Rectal smooth muscle tissue (tissue), 1 donor: ENCODE measurements at regions not wholly inside any gene's neighbourhood (a gene's known extent, or its start where the extent isn't known, plus 50 kb on each side); places are given as distances from the start of the nearest gene placed in this dataset.

Experiments
- H3K27ac ChIP-seq: one replicate; pipeline ENCODE4 v1.7.0; 2013; ENCODE audit warnings: low read depth, low read length, inconsistent platforms
- H3K27me3 ChIP-seq: one replicate; pipeline ENCODE4 v1.7.0; 2013; ENCODE audit warnings: low read length; ENCODE audit not compliant: control insufficient read depth, insufficient read depth
- H3K36me3 ChIP-seq: one replicate; pipeline ENCODE4 v1.7.0; 2013; ENCODE audit warnings: low read length; ENCODE audit not compliant: control insufficient read depth, insufficient read depth
- H3K4me1 ChIP-seq: one replicate; pipeline ENCODE4 v1.7.0; 2013; ENCODE audit warnings: low read length; ENCODE audit not compliant: control insufficient read depth, insufficient read depth
- H3K4me3 ChIP-seq: one replicate; pipeline ENCODE4 v1.7.0; 2013; ENCODE audit warnings: low read length
- H3K9ac ChIP-seq: one replicate; pipeline ENCODE4 v1.7.0; 2013; ENCODE audit warnings: low read length

DNA sequence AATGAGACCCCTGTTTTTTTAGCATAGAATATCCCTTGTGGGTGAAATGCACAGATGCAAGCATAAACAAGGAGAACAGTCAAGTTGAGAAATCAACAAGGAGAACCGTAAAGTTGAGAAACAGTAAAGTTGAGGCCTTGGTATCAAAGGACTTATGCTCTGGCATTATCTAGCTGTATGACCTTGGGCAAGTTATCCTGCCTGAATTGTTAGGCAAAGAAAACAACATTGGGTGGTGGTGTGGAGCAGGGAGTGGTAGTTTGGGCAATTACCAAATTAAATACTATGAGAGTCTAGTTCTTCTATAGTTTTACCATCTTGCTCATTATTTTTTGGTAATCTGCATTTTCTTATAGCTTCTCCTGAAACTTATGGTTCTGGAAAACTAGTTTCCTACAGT is 573.4 kb upstream of the ARPP21 start:
- H3K4me3 ChIP-seq = no peak overlapping the region
- no peak overlapping the region for H3K9ac ChIP-seq
- no peaks in the 10 kb centered on the region for H3K4me1 ChIP-seq
- H3K36me3 ChIP-seq = no peaks in the 10 kb centered on the region
- H3K27ac ChIP-seq = no peak overlapping the region
- H3K27me3 ChIP-seq = no peaks in the 10 kb centered on the region

- Histone ChIP-seq H3K4me1 (no peaks in the 10 kb centered on the region), H3K27me3 (no peaks in the 10 kb centered on the region), H3K9ac (no peak overlapping the region), H3K27ac (no peak overlapping the region), H3K36me3 (no peaks in the 10 kb centered on the region), H3K4me3 (no peak overlapping the region)
Observed at GRCh38 chr3:35067750-35068149, 571.6 kb upstream of the ARPP21 start.

GRCh38 chr3:35070088-35070487 is 569.2 kb upstream of the ARPP21 start:
- Histone ChIP-seq H3K27ac (no peak overlapping the region), H3K36me3 (no peaks in the 10 kb centered on the region), H3K9ac (no peak overlapping the region), H3K27me3 (no peaks in the 10 kb centered on the region), H3K4me3 (no peak overlapping the region), H3K4me1 (no peaks in the 10 kb centered on the region)

- Histone ChIP-seq H3K4me3 (no peak overlapping the region), H3K36me3 (no peaks in the 10 kb centered on the region), H3K27ac (no peak overlapping the region), H3K27me3 (no peaks in the 10 kb centered on the region), H3K9ac (no peak overlapping the region), H3K4me1 (no peaks in the 10 kb centered on the region)
Observed at GRCh38 chr3:35071772-35072171, 567.6 kb upstream of the ARPP21 start.

- H3K9ac ChIP-seq = no peak overlapping the region
- H3K27ac ChIP-seq = no peak overlapping the region
- no peaks in the 10 kb centered on the region for H3K4me1 ChIP-seq
- no peak overlapping the region for H3K4me3 ChIP-seq
- no peaks in the 10 kb centered on the region for H3K36me3 ChIP-seq
- H3K27me3 ChIP-seq = no peaks in the 10 kb centered on the region
Observed at GRCh38 chr3:35078780-35079179, 560.5 kb upstream of the ARPP21 start.

GRCh38 chr3:35079403-35079802 is 559.9 kb upstream of the ARPP21 start:
- no peaks in the 10 kb centered on the region for H3K36me3 ChIP-seq
- H3K4me3 ChIP-seq = no peak overlapping the region
- no peaks in the 10 kb centered on the region for H3K4me1 ChIP-seq
- no peaks in the 10 kb centered on the region for H3K27me3 ChIP-seq
- no peak overlapping the region for H3K9ac ChIP-seq
- no peak overlapping the region for H3K27ac ChIP-seq

GRCh38 chr3:35081899-35082298 is 557.4 kb upstream of the ARPP21 start:
- H3K4me3 ChIP-seq = no peak overlapping the region
- H3K27me3 ChIP-seq = no peaks in the 10 kb centered on the region
- H3K27ac ChIP-seq = no peak overlapping the region

GRCh38 chr3:35088943-35089342 is 550.4 kb upstream of the ARPP21 start:
- Histone ChIP-seq H3K4me1 (no peaks in the 10 kb centered on the region), H3K9ac (no peak overlapping the region), H3K36me3 (no peaks in the 10 kb centered on the region), H3K27me3 (no peaks in the 10 kb centered on the region), H3K4me3 (no peak overlapping the region), H3K27ac (no peak overlapping the region)

More at GRCh38 chr3:35081899-35082298, 557.4 kb upstream of the ARPP21 start:
- H3K4me1 ChIP-seq = no peaks in the 10 kb centered on the region
- no peaks in the 10 kb centered on the region for H3K36me3 ChIP-seq
- H3K9ac ChIP-seq = no peak overlapping the region

DNA sequence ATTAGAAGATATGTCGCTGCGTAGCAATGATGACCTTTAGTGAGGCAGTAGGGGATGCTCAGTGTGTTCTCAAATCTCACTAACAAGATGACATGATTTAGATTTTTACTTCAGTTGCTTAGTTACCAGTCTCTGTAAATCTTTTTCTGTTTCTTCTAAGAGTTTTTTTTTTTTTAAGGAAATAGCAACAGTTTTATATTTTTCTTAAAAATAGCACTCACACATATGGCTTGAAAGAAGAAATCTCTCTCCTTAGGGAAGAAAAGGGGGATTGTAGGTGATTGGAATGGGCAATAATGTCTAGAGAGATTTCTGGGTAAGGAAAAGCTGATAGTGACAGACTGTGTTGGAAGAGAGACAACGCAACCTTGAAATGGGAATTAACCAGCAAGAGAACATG is 524.6 kb upstream of the ARPP21 start:
- Histone ChIP-seq H3K27ac (no peak overlapping the region), H3K4me3 (no peak overlapping the region), H3K27me3 (no peaks in the 10 kb centered on the region), H3K4me1 (no peaks in the 10 kb centered on the region), H3K9ac (no peak overlapping the region), H3K36me3 (no peaks in the 10 kb centered on the region)

GRCh38 chr3:35120026-35120425 is 519.3 kb upstream of the ARPP21 start:
- no peak overlapping the region for H3K27ac ChIP-seq
- no peaks in the 10 kb centered on the region for H3K36me3 ChIP-seq
- H3K9ac ChIP-seq = no peak overlapping the region
- H3K4me3 ChIP-seq = no peak overlapping the region
- H3K4me1 ChIP-seq = no peaks in the 10 kb centered on the region
- no peaks in the 10 kb centered on the region for H3K27me3 ChIP-seq

DNA sequence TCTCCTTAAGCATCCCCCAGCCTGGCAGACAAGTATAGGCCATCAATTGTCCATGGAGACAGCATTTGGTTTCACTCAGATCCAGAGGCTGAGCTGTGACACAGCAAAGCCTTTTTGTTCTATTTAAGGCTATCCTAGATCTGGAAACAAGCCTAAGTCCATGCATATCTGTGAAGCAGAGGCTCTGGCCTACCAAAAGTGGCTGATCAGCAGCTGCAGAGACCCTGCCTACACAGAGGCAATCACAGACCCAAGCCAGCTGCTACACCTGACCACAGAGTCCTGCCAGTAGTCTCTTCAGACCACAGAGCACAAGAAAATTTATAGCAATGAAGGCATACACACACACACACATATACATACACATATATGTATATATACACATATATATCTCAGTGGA is 501.7 kb upstream of the ARPP21 start:
- Histone ChIP-seq H3K9ac (no peak overlapping the region), H3K4me1 (no peaks in the 10 kb centered on the region), H3K36me3 (no peaks in the 10 kb centered on the region), H3K4me3 (no peak overlapping the region), H3K27me3 (no peaks in the 10 kb centered on the region), H3K27ac (no peak overlapping the region)

DNA sequence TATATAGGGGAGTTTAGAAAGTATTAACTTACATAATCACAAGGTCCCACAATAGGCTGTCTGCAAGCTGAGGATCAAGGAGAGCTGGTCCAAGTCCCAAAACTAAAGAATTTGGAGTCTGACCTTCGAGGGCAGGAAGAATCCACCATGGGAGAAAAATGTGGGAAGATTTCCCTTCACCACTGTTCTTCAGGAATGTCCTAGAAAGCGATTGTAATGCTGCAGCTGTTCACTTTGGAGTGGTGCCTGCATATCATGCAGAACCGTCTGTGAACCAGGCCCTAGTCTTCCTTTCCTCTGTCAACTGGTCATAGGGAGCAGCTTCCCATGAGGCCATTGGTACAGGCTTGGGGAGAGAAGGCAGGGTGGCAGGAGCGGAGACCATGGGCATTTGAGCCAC is 497.9 kb upstream of the ARPP21 start:
- Histone ChIP-seq H3K27me3 (no peaks in the 10 kb centered on the region), H3K27ac (no peak overlapping the region), H3K36me3 (no peaks in the 10 kb centered on the region), H3K4me1 (no peaks in the 10 kb centered on the region), H3K4me3 (no peak overlapping the region), H3K9ac (no peak overlapping the region)

- H3K4me3 ChIP-seq = no peak overlapping the region
- no peak overlapping the region for H3K9ac ChIP-seq
- no peaks in the 10 kb centered on the region for H3K36me3 ChIP-seq
- H3K27ac ChIP-seq = no peak overlapping the region
- H3K27me3 ChIP-seq = no peaks in the 10 kb centered on the region
- no peaks in the 10 kb centered on the region for H3K4me1 ChIP-seq
Observed at GRCh38 chr3:35144011-35144410, 495.3 kb upstream of the ARPP21 start.
